ENCODE measurements at regions not wholly inside any gene's neighbourhood (a gene's known extent, or its start where the extent isn't known, plus 50 kb on each side); places are given as distances from the start of the nearest gene placed in this dataset.

GRCh38 chr20:40892642-40893041 lies 136.0 kb upstream of the TOP1 start:
- no peak overlapping the region for H3K4me3 ChIP-seq (ENCODE audit: low read depth, low read length)
- TF ChIP-seq, protein P1, sequence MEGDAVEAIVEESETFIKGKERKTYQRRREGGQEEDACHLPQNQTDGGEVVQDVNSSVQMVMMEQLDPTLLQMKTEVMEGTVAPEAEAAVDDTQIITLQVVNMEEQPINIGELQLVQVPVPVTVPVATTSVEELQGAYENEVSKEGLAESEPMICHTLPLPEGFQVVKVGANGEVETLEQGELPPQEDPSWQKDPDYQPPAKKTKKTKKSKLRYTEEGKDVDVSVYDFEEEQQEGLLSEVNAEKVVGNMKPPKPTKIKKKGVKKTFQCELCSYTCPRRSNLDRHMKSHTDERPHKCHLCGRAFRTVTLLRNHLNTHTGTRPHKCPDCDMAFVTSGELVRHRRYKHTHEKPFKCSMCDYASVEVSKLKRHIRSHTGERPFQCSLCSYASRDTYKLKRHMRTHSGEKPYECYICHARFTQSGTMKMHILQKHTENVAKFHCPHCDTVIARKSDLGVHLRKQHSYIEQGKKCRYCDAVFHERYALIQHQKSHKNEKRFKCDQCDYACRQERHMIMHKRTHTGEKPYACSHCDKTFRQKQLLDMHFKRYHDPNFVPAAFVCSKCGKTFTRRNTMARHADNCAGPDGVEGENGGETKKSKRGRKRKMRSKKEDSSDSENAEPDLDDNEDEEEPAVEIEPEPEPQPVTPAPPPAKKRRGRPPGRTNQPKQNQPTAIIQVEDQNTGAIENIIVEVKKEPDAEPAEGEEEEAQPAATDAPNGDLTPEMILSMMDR (IDR thresholded peaks at IDR 0.05; ENCODE audit: low read depth, low read length, missing control alignments): peak; percentile 30
- DNase-seq (ENCODE audit: low read depth): peak; percentile 4

- TF ChIP-seq, protein P1 (IDR thresholded peaks at IDR 0.05; ENCODE audit: low read depth, low read length, missing control alignments): no peak
- no peak overlapping the region for H3K4me3 ChIP-seq (ENCODE audit: low read depth, low read length)
- no peak for DNase-seq (ENCODE audit: low read depth)
Measured at GRCh38 chr20:40893610-40894236, 134.9 kb upstream of the TOP1 start.

DNA sequence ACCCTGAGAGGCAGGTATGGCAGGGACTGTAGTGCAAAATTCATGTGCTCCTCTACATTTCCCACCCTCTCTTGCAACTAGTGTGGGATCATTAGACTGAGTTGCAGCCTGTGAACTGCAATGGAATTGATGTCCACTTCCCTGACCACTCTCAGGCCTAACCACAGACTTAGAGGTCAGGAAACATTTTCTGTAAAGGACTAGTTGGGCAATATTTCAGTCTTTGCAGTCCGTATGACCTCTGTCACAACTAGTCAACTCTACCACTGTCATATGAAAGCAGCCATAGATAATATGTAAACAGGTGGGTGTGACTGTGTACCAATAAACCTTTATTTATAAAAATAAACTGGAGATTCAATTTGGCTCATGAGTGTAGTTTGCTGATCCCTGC lies 134.4 kb upstream of the TOP1 start:
- TF ChIP-seq, protein P1 (IDR thresholded peaks at IDR 0.05; ENCODE audit: low read depth, low read length, missing control alignments): no peak
- no peak overlapping the region for H3K4me3 ChIP-seq (ENCODE audit: low read depth, low read length)
- no peak for DNase-seq (ENCODE audit: low read depth)

- TF ChIP-seq, protein P1 (IDR thresholded peaks at IDR 0.05; ENCODE audit: low read depth, low read length, missing control alignments): no peak
- no peak for DNase-seq (ENCODE audit: low read depth)
- no peak overlapping the region for H3K4me3 ChIP-seq (ENCODE audit: low read depth, low read length)
Measured at GRCh38 chr20:40895182-40895581, 133.4 kb upstream of the TOP1 start.

GRCh38 chr20:40896814-40897700 lies 131.6 kb upstream of the TOP1 start:
- H3K4me3 ChIP-seq (ENCODE audit: low read depth, low read length): no peak overlapping the region
- TF ChIP-seq, protein P1 (IDR thresholded peaks at IDR 0.05; ENCODE audit: low read depth, low read length, missing control alignments): no peak
- DNase-seq (ENCODE audit: low read depth): no peak

- DNase-seq (ENCODE audit: low read depth): no peak
- TF ChIP-seq, protein P1 (IDR thresholded peaks at IDR 0.05; ENCODE audit: low read depth, low read length, missing control alignments): no peak
- no peak overlapping the region for H3K4me3 ChIP-seq (ENCODE audit: low read depth, low read length)
Measured at GRCh38 chr20:40899344-40899743, 129.3 kb upstream of the TOP1 start.
